Fibroblast of skin of left quadriceps (primary cell): ENCODE measurements at regions not wholly inside any gene's neighbourhood (a gene's known extent, or its start where the extent isn't known, plus 50 kb on each side); places are given as distances from the start of the nearest gene placed in this dataset.

Source experiments
- DNase-seq, 2 experiments: peaks; one replicate each; pipeline ENCODE4 v3.0.0-alpha.2; 2013; ENCODE audit warnings: low read depth in 2 of 2

- no peak for DNase-seq
These were observed 174.7 kb downstream of the GATA3 start for GRCh38 chr10:8229153-8229552.

- no peak for DNase-seq
These were observed 176.4 kb downstream of the GATA3 start for GRCh38 chr10:8230902-8231301.

- no peak for DNase-seq
These were observed 178.6 kb downstream of the GATA3 start for GRCh38 chr10:8233049-8233448.

- DNase-seq = no peak
These were observed 179.4 kb downstream of the GATA3 start for GRCh38 chr10:8233832-8234259.

GRCh38 chr10:8235253-8236027 lies 181.0 kb downstream of the GATA3 start:
- DNase-seq = no peak

GRCh38 chr10:8238986-8239385 lies 184.5 kb downstream of the GATA3 start:
- no peak for DNase-seq

- DNase-seq = no peak
These were observed 186.4 kb downstream of the GATA3 start for GRCh38 chr10:8240861-8241260.

GRCh38 chr10:8242295-8242872 lies 187.9 kb downstream of the GATA3 start:
- DNase-seq = no peak

- DNase-seq = no peak
These were observed 190.8 kb downstream of the GATA3 start for GRCh38 chr10:8245131-8245813.

GRCh38 chr10:8245814-8246142 lies 191.3 kb downstream of the GATA3 start:
- DNase-seq = no peak

GRCh38 chr10:8246548-8246947 lies 192.1 kb downstream of the GATA3 start:
- no peak for DNase-seq

- DNase-seq = no peak
These were observed 192.7 kb downstream of the GATA3 start for GRCh38 chr10:8247191-8247590.

- no peak for DNase-seq
These were observed 194.4 kb downstream of the GATA3 start for GRCh38 chr10:8248868-8249267.

- no peak for DNase-seq
These were observed 199.9 kb downstream of the GATA3 start for GRCh38 chr10:8254350-8254749.

GRCh38 chr10:8255301-8255700 lies 200.8 kb downstream of the GATA3 start:
- DNase-seq = no peak

GRCh38 chr10:8260645-8261044 lies 206.2 kb downstream of the GATA3 start:
- DNase-seq = no peak

GRCh38 chr10:8262317-8262716 lies 207.8 kb downstream of the GATA3 start:
- DNase-seq = no peak

GRCh38 chr10:8269976-8270375 lies 215.5 kb downstream of the GATA3 start:
- no peak for DNase-seq

- no peak for DNase-seq
These were observed 218.4 kb downstream of the GATA3 start for GRCh38 chr10:8272794-8273425.

- DNase-seq = no peak
These were observed 219.3 kb downstream of the GATA3 start for GRCh38 chr10:8273749-8274148.

GRCh38 chr10:8275911-8276310 lies 221.4 kb downstream of the GATA3 start:
- no peak for DNase-seq

GRCh38 chr10:8278099-8278498 lies 223.6 kb downstream of the GATA3 start:
- DNase-seq = no peak

- DNase-seq = peak; percentile 4 to 5
These were observed 225.1 kb downstream of the GATA3 start for GRCh38 chr10:8279598-8279997.
